B cell (primary cell): ENCODE measurements at regions not wholly inside any gene's neighbourhood (a gene's known extent, or its start where the extent isn't known, plus 50 kb on each side); places are given as distances from the start of the nearest gene placed in this dataset.

Experiments
- CTCF ChIP-seq: fragments of 200-600 bp; IDR thresholded peaks from one replicate; pipeline ENCODE4 v1.8.0; 2022; ENCODE audit warnings: antibody characterized with exemption, mild to moderate bottlenecking
- EZH2 ChIP-seq: IDR thresholded peaks from 2 replicates; pipeline ENCODE4 v1.6.1; 2012; ENCODE audit warnings: borderline replicate concordance, low read depth, mild to moderate bottlenecking, moderate library complexity, low read length; ENCODE audit not compliant: insufficient read depth, poor library complexity, severe bottlenecking

DNA sequence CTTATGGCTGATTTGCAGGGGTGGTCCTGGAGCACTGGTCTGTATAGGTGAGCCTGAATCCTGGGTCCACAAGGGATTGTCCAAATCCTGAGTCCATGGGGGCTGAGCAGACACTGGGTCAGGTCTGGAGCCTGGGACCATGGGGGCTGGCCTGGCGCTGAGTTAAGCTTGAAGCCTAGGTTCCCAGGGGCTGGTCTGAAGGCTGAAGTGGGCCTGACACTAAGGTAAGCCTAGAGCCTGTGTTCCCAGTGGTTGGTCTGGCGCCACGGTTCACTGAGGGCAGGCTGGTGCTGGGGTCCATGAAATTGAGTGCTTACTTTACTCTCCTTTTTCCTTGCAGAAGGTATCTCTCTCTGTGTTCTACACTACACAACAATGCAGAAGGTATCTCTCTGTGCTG is 155.8 kb downstream of the RBM46 start:
- no peak for TF ChIP-seq CTCF
- TF ChIP-seq EZH2: no peak
